Fibroblast of the aortic adventitia (primary cell): ENCODE measurements at regions not wholly inside any gene's neighbourhood (a gene's known extent, or its start where the extent isn't known, plus 50 kb on each side); places are given as distances from the start of the nearest gene placed in this dataset.
"Not testable (repeated sequence)": the region's sequence is repeated elsewhere in the genome, so short reads cannot be mapped to it uniquely, and the experiment has no call there.

Experiments
- DNase-seq: peaks from one replicate; pipeline ENCODE4 v3.0.0-alpha.2; 2010; ENCODE audit warnings: low read depth
- H3K4me3 ChIP-seq: 2 replicates; pipeline ENCODE4 v1.5.1; 2011; ENCODE audit warnings: low read depth, mild to moderate bottlenecking, control low read depth, low read length, moderate library complexity
- TF ChIP-seq, protein P1 (sequence below): IDR thresholded peaks from 2 replicates; pipeline ENCODE4 v1.5.1; 2011; ENCODE audit warnings: mild to moderate bottlenecking, low read length, control low read depth, inconsistent platforms; ENCODE audit not compliant: insufficient read depth

DNA sequence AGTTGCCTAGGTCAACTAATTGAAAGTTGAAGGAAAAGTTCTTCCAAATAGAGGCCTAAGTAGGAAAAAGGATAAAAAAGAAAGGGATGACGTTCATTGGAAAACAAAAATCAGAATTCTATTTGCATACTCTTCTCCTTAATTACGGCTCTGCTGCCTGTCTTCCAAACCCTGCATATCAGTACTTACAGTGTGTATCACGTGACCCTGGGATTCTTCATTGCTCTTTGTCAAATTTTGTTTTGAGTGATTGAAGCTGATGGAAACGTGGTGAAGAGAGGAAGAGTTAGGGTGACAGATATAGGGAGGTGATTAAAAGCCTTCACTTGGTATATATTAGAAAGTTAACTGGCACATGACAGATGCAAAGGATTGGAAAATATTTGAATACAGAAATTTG is 97.9 kb downstream of the ZNF92 start:
- no peak for DNase-seq
- no peak overlapping the region for H3K4me3 ChIP-seq
- TF ChIP-seq, protein P1, sequence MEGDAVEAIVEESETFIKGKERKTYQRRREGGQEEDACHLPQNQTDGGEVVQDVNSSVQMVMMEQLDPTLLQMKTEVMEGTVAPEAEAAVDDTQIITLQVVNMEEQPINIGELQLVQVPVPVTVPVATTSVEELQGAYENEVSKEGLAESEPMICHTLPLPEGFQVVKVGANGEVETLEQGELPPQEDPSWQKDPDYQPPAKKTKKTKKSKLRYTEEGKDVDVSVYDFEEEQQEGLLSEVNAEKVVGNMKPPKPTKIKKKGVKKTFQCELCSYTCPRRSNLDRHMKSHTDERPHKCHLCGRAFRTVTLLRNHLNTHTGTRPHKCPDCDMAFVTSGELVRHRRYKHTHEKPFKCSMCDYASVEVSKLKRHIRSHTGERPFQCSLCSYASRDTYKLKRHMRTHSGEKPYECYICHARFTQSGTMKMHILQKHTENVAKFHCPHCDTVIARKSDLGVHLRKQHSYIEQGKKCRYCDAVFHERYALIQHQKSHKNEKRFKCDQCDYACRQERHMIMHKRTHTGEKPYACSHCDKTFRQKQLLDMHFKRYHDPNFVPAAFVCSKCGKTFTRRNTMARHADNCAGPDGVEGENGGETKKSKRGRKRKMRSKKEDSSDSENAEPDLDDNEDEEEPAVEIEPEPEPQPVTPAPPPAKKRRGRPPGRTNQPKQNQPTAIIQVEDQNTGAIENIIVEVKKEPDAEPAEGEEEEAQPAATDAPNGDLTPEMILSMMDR = no peak

DNA sequence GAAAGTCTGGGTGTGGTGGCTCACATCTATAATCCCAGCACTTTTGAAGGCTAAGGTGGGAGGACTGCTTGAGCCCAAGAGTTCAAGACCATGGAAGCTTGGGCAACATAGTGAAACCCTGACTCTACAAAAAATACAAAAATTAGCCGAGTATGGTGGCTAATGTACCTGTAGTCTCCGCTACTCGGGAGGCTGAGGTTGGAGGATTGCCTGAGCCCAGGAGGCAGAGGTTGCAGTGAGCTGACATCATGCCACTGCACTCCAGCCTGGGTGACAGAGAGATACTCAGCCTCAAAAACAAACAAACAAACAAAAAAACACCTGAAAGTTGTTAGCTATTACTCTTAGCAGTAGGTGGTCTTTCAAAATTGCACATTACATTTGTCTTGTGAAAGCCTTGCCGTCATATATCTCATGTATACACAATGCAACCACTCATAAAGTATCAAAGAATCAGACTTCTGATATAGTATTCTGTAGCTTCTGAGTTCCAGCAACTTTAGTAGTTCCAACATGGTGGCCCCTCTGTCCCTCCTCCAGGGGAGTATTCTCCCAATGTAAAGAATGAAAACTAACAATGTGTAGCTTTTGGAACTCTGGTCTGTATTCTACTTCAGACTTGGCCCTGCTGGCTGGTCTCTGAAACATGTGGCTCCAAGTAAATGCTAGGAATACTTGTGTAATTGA is 101.5 kb downstream of the ZNF92 start:
- DNase-seq = no peak
- TF ChIP-seq, protein P1 = no peak
- H3K4me3 ChIP-seq = no peak overlapping the region

DNA sequence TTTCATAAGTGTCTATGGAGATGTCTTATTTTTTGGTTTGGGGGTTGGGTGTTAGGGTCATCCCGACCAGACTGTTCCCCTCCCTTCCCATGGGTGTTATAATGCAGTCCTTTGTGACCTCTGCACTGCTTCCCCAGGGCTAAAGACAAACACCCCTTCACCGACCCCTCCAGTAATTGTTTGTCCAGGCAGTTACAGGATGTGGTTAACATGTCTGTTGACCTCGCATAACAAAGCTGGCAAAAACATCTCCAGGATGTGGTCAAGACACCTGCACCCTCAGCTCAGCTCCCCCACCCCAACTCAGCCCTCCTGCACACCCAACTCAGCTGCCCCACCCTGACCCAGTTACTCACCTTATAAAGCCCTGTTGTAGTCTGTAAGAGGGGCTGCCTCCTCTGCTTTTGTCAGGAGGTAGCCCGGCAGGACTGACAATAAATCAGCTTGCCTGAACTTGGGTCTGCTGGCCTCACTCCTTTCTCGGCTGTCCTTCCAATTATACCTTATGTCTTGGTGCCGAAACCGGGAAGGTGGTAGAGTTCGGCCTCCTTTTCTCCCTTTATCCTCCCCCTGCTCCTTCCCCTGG is 102.2 kb downstream of the ZNF92 start:
- DNase-seq = no peak
- TF ChIP-seq, protein P1 = no peak
- H3K4me3 ChIP-seq = no peak overlapping the region

DNA sequence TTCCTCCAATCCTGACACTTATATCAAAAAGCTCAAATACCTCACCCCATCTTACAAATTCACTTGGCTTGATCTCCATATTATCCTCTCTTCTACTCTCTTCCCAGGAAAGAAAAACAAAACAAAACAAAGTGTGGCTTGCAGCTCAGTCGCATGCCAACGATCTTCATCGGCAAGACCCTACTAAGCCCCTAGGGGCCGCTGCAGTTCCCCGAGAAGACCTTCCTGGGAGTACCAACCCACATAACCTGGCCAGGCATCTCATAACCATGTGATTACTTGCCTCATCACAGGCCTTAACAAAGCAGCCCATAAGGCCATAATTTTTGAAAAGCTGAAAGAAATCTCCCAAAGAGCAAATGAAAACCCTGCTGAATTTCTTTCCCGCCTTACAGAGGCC is 103.7 kb downstream of the ZNF92 start:
- DNase-seq = no peak
- TF ChIP-seq, protein P1 = peak; percentile 20

DNA sequence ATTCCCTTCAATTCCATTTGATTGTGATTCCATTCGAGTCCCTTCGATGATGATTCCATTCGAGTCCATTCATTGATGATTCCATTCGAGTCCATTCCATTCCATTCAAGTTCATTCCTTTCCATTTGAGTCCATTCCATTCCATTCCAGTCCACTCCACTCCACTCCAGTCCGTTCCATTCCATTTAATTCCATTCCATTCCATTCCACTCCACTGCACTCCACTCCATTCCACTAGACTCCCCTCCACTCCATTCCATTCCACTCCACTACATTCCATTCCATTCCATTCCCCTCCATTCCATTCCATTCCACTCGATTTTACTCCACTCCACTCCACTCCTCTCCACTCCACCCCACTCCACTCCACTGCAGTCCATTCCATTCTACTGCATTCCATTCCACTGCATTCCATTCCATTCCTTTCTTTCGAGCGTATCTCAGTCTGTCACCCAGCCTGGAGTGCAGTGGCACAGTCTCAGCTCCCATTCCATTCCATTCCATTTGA is 115.7 kb downstream of the ZNF92 start:
- no peak overlapping the region for H3K4me3 ChIP-seq
- no peak for DNase-seq
- TF ChIP-seq, protein P1 = no peak

More for the DNA sequence above, 103.7 kb downstream of the ZNF92 start:
- no peak overlapping the region for H3K4me3 ChIP-seq

DNA sequence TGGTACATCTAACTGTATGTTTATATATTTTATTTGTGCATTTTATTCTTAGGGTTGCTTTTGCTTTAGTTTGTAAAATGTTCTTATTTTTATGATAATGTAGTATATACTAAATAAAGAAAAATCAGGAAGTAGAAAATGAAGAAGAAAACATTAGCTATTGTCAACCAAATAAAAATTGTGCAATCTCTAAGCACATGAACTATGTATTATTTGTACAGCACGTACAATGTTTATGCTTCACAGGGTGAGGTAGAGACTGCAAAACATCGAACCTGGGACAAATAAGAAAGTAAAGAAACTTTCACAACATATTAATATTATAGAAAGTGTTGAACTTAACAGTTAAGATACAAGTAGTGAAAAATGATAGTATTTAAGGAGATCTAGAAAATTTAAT is 123.0 kb downstream of the ZNF92 start:
- not testable (repeated sequence) for DNase-seq, H3K4me3 ChIP-seq

DNA sequence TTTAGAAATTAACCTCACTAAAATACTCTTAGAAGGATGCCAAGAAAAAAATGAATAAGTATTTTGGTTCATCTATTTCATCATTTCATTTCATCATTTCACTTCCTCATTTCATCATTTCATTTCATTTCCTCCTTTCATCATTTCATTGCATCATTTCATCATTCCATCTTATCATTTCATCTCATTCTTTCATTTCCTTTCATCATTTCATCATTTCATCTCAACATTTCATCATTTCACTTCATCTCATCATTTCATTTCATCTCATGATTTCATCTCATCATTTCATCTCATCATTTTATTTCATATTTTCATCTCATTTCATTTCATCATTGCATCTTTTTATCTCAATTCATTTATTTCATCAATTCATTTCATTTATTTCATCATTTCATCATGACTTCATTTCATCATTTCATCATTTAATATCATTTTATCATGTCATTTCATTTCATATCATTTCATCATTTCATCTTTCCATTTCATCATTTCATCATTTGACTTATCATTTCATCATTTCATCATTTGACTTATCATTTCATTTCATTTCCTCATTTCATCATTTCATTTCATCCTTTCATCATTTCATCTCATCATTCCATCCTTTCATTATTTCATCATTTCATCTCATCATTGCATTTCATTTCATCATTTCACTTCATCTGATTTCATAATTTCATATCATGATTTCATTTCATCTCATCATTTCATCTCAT is 129.9 kb downstream of the ZNF92 start:
- H3K4me3 ChIP-seq = no peak overlapping the region
- no peak for DNase-seq
- TF ChIP-seq, protein P1 = no peak

DNA sequence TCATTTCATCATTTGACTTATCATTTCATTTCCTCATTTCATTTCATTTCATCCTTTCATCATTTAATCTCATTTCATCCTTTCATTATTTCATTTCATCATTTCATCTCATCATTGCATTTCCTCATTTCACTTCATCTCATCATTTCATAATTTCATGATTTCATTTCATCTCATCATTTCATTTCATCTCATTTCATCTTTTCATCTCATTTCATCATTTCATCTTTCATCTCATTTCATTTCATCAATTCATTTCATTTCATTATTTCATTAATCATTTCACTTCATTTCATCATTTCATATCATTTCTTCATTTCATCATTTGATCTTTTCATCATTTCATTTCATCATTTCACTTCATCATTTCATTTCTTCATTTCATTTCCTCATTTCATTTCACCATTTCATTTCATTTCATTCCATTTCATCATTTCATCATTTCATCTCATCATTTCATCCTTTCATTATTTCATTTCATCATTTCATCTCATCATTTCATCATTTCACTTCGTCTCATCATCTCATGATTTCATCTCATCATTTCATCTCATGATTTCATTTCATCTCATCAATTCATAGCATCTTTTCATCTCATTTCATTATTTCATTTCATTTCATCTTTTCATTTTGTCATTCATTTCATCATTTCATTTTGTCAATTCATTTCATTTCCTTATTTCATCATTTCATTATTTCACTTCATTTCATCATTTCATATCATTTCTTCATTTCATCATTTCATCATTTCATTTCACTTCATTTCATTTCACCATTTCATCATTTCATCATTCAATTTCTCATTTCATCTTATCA is 131.1 kb downstream of the ZNF92 start:
- not testable (repeated sequence) for H3K4me3 ChIP-seq, DNase-seq

DNA sequence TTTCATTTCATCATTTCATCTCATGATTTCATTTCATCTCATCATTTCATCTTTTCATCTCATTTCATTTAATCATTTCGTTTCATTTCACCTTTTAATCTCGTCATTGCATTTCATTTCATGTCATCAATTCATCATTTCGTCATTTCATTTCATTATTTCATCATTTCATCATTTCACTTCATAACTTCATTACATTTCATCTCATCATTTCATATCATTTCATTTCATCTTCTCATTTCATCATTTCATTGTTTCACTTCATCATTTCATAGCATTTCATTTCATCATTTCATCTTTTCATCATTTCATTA is 131.6 kb downstream of the ZNF92 start:
- H3K4me3 ChIP-seq, DNase-seq: not testable (repeated sequence)
